GM18498 (cell line): ENCODE measurements at regions not wholly inside any gene's neighbourhood (a gene's known extent, or its start where the extent isn't known, plus 50 kb on each side); places are given as distances from the start of the nearest gene placed in this dataset.

Experiments used
- ATAC-seq: cut with Tn5 transposase; IDR thresholded peaks from one replicate; pipeline ENCODE4 v1.9.1; 2021; ENCODE audit warnings: mild to moderate bottlenecking, moderate library complexity; ENCODE audit not compliant: unreplicated experiment

- no peak for ATAC-seq
Observed at GRCh38 chr1:78351551-78352216, 139.1 kb upstream of the PTGFR start.

DNA sequence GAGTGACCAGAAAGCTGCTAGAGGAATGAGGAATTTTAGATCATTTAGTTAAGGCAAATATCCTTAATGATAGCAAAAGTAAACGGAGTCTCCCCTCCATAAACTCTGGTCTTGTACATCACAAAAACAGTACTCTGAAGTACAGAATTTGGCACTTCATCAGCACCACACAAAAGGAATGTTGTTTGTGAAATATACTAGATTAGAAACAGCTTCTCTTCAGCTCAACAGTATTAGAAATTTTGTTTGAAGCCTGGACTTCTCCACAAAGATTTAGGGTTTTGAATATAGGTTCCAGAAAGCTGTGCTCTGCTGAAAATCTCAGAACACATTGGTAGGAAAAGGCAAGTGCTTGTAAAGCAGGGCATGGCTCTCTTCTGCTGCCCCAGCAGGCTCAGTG, 135.1 kb upstream of the PTGFR start:
- no peak for ATAC-seq

- ATAC-seq: no peak
Observed at GRCh38 chr1:78358165-78358564, 132.6 kb upstream of the PTGFR start.

GRCh38 chr1:78359666-78360065, 131.1 kb upstream of the PTGFR start:
- no peak for ATAC-seq

DNA sequence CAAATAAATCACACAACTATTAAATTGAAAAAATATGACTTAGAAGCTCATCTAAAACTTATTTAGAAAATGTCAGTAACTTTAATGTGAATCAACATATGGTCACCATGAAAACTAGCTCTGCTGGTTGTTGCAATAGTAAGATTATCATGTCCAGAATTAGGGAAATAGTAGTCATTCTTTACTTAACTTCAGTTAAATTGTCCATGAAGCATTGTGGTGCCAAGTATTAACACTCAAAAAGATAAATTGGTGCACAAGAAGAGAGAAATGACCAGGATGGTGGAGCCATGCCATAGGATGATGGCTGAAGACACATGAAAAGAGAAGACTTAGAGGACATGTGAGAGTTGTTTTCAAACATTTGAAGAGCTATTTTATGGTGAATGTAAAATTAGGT, 130.2 kb upstream of the PTGFR start:
- no peak for ATAC-seq

DNA sequence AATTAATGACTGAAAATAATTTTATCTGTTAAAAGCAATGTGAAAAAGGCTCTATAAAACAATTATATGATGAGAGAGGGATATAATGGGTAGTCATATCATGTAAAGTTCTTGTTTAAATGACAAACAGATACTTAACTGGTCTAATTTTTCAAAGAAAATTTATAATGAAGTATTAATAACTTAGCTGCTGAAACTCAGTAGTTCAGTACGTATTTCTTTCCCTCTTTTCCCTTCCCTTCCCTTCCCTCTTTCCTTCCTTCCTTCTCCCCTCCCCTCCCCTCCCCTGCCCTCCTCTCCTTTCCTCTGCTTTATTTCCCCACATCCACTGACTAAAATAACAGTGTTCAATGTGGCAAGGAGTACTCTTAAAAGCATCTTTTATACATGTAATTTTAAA, 123.1 kb upstream of the PTGFR start:
- no peak for ATAC-seq

DNA sequence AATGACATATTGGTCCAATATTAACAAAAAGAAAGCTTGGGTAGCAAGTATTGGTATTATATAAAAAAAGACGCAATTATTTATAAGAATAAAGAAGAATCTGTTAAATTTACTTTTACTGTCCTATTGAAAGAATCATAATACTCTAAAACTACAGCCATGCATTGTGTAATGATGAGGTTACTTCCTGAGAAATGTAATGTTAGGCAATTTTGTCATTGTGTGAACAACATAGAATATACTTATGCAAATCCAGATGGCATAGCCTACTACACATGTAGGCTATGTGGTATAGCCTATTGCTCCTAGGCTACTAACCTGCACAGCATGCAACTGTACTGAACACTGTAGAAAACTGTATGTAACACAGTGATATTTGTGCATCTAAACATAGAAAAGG, 121.2 kb upstream of the PTGFR start:
- ATAC-seq: no peak

DNA sequence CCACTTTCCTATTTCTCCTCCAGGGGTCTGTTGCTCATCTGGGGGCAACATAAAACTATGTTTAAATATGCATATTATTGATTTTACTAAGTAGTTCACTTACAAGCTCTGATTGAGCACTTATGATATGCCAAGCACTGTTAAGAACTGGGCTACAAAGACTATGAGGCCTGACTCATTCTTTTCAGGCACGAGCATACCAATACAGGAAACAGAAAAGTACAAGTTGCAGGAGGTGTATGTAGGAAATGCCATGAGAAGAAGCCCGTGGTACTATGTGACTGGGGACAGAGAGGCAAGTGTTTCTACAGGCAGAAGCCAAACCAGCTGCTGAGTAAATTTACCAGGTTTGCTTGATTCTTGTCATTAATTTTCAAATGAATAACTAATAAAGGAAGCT, 120.4 kb upstream of the PTGFR start:
- ATAC-seq: peak; percentile 86

- ATAC-seq: peak; percentile 60
Observed at GRCh38 chr1:78370779-78371482, 119.8 kb upstream of the PTGFR start.

GRCh38 chr1:78373676-78374075, 117.1 kb upstream of the PTGFR start:
- ATAC-seq: no peak

DNA sequence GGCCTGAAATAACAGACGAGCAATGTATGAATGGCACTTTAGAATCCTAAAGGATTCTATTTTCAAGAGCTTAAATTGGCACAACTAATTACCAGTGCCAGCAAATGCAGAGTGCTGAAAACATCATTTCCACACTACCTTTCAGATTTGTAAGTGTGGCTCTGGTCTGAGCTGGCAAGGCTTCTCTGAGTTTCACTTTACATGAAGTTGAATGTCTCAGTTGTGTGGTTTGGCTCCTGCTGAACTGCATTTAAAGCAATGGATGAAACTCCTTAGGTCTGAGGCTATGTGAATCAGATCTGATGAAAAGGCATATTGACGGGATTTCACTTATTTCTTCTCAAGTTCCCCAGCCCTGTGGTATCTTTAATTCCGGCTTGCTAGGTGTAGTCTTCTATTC, 114.8 kb upstream of the PTGFR start:
- no peak for ATAC-seq

DNA sequence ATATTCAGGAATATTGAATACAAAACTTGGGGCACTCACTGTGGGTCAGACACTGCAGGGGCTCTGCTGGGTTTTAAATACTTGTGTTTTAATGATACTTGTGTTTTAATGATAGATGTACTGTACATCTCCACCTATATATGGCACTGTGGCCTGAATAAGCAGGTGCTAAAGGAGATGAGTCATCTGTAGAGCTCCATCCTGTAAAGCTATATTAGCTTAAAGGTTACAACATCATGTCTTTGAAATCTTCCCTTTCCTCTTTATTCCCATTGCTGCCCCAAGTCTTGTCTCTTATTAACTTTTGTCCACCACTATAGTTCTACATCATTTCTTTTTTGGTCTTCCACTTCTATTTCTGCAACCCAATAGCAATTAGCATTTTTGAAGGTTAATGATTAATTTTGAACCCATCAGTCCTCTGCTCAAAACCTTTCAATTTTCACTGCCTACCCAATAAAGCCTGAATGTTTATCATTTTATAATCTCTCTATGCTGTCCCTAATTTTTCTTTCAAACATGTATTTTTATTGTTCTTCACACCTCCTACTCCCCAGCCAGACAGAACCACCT, 113.3 kb upstream of the PTGFR start:
- ATAC-seq: peak; percentile 85

DNA sequence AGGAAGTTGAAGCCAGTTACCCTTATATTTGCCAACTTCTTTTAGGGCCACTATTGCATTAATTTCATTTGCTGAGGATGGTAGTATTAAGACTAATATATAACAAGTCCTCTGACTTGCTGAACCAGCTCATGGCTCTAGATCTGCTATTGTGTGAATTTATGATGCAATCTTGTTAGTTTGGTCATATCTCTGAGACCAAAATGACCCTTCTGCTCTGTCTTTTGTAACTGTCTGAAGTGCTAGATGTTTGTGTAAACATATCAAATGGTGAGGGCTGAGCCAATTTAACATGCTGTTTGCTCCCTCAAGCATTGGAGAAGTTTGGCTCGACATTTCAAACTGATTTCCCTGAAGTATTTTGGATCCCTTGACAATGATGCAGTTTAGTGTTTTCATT, 106.9 kb upstream of the PTGFR start:
- ATAC-seq: no peak

DNA sequence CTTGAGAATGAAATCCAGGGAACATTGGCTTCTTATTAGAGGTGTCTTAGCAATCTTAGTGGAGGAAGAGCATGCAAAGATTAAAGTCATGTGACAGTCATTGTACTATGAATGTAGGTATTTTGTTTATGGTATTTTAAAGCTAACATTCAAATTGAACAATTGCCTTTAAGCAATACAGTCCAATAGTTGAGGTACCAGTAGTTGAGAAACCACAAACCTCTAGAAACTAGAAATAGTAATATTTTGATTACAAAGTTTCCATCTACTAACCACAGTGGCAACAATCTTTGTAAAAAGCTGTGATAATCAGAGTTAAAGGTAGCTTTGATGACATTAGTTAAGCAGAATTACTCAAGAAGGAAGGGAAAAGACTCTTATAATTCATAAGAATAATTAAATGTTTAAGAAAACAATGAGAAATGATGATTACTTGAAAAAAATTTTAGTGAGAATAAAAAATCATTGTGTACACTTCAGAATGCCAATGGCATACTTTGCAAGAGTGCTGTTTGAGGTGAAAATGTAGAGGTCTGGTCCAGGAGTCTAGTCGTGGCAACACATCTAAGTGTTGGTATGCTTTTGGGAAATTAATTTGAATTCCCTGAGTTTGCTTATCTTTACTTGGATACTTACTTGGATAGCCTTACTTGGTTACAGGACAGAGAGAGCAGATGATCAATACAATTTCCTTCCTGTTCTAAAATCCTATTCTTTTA, 104.9 kb upstream of the PTGFR start:
- ATAC-seq: peak; percentile 94

- no peak for ATAC-seq
Observed at GRCh38 chr1:78387201-78387600, 103.6 kb upstream of the PTGFR start.

DNA sequence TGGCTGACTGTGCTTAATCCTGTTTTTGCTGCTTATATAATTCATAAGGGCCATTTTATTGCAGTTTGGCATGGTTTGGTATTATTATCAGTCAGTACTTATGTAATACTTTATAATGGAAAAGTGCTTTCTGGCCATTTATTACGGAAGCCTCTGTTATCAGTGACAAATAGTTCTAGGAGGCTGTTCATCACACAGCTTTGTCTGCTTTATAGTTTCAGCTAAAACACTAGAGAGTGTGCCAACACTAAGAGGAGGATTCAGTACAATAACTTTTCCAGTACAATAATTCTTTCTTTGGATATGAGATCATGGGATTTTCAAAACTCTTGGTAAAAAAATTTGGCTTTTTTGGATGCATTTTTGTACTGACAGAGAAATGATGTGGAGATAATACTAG, 102.9 kb upstream of the PTGFR start:
- ATAC-seq: no peak

DNA sequence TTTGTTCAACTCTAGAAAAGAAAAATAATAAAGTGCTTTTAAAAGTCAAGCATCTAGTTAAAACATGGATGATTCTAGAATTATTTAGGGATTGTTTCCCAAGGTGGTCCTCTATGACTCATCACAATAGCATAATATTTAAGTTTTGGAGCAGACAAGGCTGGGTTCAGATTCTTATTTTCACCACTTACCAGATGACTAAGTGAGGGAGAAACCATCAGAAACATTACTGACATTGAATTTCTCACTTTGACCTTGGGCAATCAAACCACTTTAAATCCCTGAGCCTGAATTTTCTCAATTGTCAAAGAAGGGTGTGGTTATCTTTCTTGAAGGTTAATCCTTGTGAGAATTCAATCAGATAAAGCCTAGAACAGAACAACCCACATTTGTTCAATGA, 102.5 kb upstream of the PTGFR start:
- no peak for ATAC-seq

DNA sequence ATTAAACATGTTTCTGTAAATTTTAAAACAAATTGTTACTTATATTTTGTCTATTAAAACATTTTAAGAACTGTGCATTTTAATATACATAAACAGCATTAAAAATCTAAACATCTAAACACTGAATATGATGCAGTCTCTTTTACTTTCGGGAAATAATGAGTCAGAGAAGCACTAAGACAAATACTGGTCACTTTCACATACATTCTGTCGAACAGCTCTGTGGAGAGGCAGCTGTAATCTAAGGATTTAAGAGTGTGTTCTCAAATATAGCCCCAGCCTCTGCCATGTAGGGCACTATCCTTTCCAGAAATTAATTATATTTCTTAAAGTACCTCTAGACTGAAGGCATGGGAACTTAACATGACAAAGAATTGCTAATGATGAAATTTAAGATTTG, 89.6 kb upstream of the PTGFR start:
- no peak for ATAC-seq

DNA sequence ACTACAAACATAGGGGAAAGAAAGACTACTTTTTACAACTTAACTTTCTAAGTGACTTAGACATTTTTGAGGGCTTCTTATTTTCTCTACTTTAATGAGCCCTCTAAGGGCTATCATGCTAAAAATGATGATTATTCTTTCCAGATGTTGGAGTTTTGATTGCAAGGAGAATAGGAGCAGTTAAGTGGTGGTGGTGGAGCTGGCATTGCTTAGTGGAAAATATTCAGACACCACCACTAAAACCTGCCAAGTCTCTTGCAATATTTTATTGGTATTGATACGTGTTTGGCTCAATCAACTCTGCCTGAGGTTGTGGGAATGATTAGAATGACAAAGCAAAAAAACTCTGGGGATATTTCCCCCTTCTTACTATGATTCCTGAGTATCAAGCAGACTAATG, 82.6 kb upstream of the PTGFR start:
- no peak for ATAC-seq

DNA sequence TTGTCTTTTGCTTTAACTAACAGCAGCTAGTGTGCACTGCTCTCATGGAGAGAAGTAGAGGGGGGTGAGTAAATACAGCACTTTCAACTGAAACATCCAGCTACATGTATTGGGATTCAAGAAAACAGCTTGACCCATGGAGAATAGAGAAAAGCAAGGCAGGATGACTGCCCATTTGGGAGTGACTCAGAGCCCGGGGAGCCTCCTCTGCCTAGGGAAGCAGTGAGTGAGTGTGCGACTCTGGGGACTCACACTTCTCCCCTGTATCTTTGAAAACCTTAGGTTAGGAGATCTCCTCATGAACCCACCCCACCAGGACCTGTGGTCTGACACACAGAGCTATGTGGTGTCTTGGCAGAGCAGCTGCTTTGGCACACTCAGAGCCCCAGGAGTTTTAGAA, 82.0 kb upstream of the PTGFR start:
- ATAC-seq: no peak

DNA sequence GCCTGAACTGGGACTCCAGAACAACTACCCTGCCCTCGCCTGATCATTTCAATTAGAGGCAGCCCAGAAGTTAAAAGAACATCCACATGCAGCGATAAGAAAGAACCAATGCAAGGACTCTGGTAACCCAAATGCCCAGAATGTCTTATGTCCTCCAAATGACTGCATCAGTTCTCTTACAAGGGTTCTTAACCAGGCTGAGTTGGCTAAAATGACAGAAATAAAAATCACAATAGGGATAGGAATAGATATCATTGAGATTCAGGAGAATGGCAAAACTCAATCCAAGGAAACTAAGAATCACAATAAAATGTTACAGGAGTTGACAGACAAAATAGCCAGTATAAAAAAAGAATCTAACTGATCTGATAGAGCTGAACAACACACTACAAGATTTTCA, 80.1 kb upstream of the PTGFR start:
- ATAC-seq: no peak

DNA sequence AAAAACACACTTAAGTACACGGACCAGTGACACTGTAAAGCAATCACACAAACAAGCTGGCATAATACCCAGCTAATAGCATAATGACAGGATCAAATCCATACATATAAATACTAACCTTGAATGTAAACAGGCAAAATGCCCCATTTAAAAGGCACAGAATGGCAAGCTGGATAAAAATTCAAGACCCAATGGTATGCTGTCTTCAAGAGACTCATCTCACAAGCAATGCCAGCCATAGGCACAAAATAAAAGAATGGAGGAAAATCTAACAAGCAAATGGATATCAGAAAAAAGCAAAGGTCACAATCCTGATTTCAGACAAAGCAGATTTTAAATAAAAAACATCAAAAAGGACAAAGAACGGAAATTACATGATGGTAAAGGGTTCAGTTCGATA, 79.1 kb upstream of the PTGFR start:
- no peak for ATAC-seq
